ENCODE measurements at regions not wholly inside any gene's neighbourhood (a gene's known extent, or its start where the extent isn't known, plus 50 kb on each side); places are given as distances from the start of the nearest gene placed in this dataset.
A peak's percentile ranks its signal among the peaks of the same experiment; 100 is the strongest.

GRCh38 chr10:62577666-62578291, 203.6 kb downstream of the ZNF365 start:
- no peak overlapping the region for H3K4me3 ChIP-seq (replicated peaks; ENCODE audit: low read depth, low read length)
- DNase-seq (ENCODE audit: low read depth), result peak; percentile 27
- no peak for TF ChIP-seq CTCF (IDR thresholded peaks at IDR 0.05; ENCODE audit: low read length, missing control alignments)

GRCh38 chr10:62578301-62578700, 204.1 kb downstream of the ZNF365 start:
- H3K4me3 ChIP-seq (replicated peaks; ENCODE audit: low read depth, low read length), result no peak overlapping the region
- TF ChIP-seq CTCF (IDR thresholded peaks at IDR 0.05; ENCODE audit: low read length, missing control alignments), result no peak
- DNase-seq (ENCODE audit: low read depth), result no peak

GRCh38 chr10:62578916-62579315, 204.7 kb downstream of the ZNF365 start:
- H3K4me3 ChIP-seq (replicated peaks; ENCODE audit: low read depth, low read length), result no peak overlapping the region
- TF ChIP-seq CTCF (IDR thresholded peaks at IDR 0.05; ENCODE audit: low read length, missing control alignments), result no peak
- no peak for DNase-seq (ENCODE audit: low read depth)

DNA sequence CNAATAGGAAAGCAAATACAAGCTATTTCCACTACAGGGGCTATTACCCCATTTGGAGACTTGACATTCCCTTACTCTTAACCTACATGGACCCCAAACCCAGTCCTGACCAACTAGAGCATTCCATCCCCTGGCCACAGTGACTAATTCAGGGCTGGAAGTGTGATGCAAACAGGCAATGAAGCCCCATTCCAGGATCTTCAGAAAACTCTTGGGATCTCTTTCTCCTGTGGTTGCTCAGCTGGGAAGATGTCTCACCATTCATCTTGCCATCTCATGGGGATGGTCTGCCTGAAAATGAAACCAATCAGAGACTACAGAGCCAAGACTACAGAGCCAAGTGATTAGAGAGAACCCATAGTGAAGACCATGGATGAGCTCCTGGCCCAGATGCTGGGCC, 206.2 kb downstream of the ZNF365 start:
- no peak for TF ChIP-seq CTCF (IDR thresholded peaks at IDR 0.05; ENCODE audit: low read length, missing control alignments)
- DNase-seq (ENCODE audit: low read depth), result no peak
- H3K4me3 ChIP-seq (replicated peaks; ENCODE audit: low read depth, low read length), result no peak overlapping the region

- TF ChIP-seq CTCF (IDR thresholded peaks at IDR 0.05; ENCODE audit: low read length, missing control alignments), result no peak
- no peak overlapping the region for H3K4me3 ChIP-seq (replicated peaks; ENCODE audit: low read depth, low read length)
- DNase-seq (ENCODE audit: low read depth), result no peak
These were observed 207.2 kb downstream of the ZNF365 start for GRCh38 chr10:62581351-62581750.

GRCh38 chr10:62582101-62582705, 208.0 kb downstream of the ZNF365 start:
- DNase-seq (ENCODE audit: low read depth), result no peak
- H3K4me3 ChIP-seq (replicated peaks; ENCODE audit: low read depth, low read length), result no peak overlapping the region
- no peak for TF ChIP-seq CTCF (IDR thresholded peaks at IDR 0.05; ENCODE audit: low read length, missing control alignments)

DNA sequence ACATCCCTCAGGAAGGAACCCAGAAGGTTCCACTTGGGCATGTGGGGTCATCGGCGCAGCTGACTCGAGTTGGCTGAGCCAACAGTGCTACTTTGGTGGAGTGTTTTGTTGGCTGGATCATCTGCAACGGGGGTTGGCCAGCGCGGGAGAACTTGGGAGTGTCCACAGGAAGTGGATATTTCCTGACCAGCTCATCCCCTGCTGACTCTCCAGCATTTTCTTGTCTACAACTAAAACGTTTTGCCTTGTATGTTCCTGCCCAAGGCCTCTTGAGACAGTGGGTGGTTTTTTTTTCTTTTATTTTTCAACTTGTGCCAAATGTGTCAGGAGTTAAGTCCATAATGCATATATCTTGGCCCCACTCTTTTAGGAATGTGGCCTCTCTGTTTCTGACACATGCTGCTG, 208.6 kb downstream of the ZNF365 start:
- DNase-seq (ENCODE audit: low read depth), result peak; percentile 96
- TF ChIP-seq CTCF (IDR thresholded peaks at IDR 0.05; ENCODE audit: low read length, missing control alignments), result no peak
- no peak overlapping the region for H3K4me3 ChIP-seq (replicated peaks; ENCODE audit: low read depth, low read length)
